ENCODE measurements at regions not wholly inside any gene's neighbourhood (a gene's known extent, or its start where the extent isn't known, plus 50 kb on each side); places are given as distances from the start of the nearest gene placed in this dataset.

DNA sequence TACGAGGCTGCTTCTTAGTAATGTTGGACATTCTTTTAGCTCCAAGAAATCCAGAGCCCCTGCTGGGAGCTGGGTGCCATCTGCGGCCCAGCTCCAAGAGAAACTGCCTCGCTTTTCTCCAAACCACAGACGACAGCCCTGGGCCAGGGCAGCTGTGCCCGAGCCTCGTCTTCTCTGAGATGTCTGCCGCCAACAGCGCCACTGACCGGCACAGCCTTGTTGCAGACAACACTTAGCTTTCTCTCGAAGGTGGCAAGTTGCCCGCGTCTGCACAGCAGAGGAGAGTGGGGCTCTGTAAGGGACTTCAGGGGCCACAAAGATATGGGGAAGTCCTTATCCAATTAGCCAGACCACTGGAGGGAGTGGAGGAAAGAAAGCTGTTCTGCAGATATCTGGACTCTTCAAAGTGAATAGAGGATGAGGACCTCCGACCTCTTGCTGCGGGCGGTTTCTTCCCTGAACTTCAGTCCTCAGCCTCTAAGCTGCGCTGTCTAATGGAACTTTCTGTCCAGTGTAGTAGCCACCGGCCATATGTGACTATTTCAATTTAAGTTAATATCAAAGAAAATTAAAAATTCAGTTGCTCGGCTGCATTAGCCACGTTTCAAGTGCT, 63.9 kb upstream of the DISP3 start:
- DNase-seq (ENCODE audit: low spot score) = no peak

DNA sequence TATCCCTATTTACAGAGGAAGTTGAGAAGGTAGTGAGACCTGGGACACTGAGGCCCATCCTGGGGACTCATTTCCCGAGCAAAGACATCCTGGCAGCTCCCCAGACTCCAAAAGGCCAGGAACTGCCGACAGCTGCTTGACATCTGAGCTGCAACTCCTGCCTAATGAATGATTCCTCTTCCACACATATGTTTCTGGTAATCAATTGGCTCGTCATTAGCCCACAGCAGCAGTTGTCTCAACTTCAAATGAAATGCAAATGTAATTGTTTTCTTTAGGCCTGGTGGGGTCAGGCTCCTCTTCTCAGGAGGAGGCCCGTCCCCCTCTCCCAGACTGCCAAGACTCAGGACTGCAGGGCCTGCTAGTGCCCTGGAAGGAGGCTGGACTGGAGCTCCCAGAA, 61.8 kb upstream of the DISP3 start:
- no peak for DNase-seq (ENCODE audit: low spot score)

DNA sequence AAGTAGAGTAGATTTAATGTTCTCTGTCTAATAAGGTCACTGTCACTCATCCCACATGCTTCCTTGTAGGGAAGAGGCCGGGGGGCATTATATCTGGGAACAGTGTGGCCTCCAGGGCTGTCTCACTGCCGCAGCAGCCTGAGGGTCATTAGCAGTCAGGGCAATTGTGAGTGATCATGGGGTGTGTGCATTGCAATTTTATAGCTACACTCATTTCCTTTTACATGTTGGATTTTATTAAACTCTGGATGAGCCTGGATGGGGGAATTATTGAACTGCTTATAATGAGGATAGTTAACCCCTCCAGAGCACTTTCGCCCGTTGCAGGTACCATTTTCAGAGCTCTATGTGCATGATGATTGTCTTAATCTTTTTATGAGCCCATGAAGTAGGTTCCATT, 60.9 kb upstream of the DISP3 start:
- DNase-seq (ENCODE audit: low spot score) = no peak

DNA sequence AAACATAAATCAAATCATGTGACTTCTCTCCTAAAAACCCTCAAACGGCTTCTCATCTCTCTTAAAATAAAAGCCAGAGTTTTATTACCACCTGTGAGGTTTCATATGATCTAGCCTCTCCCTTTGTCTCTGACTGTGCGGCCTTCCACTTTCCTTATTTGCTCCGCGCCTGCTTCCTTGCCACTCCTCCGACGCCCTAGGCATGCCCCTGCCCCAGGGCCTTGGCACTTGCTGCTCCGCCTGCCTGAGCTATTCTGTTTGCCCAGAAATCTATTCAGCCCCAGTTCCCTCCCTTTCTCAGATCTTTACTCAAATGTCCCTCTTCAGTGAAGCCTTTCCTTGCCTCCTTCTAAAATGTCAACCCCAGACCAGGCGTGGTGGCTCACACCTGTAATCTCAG, 57.5 kb upstream of the DISP3 start:
- no peak for DNase-seq (ENCODE audit: low spot score)

DNA sequence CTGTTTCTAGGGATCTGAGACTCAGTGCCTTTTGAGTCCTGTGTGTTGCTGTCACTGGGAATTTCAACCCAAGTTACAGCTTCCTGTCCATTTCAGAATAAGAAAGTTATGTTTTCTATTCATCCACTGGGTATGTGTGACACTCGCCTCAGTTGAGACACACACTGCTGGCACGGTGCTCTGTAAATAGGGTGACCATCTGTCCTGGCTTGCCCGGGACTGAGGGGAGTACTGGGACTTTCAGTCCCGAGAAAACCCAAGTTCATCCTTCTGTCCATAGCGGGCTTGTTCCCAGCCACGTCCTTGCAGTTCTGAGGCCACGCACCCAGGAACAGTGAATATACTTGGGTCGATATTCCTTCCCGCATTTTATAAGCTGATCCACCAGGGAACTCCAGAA, 56.3 kb upstream of the DISP3 start:
- no peak for DNase-seq (ENCODE audit: low spot score)

DNA sequence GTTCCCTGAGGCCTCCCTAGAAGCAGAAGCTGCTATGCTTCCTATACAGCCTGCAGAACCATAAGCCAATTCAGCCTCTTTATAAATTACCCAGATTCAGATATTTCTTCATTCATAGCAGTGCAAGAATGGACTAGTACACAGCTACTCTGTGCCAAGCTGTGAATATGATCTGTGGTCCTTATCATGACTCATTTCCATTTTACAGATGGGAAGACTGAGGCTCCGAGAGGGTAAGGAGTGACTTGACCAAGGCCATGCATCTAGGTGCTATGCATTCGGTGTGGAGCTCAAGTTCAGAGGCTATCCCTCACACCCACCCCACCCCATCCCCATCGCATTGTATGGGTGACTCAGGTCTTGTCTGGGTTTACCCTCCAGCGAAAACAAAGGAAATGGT, 52.3 kb upstream of the DISP3 start:
- no peak for DNase-seq (ENCODE audit: low spot score)

DNA sequence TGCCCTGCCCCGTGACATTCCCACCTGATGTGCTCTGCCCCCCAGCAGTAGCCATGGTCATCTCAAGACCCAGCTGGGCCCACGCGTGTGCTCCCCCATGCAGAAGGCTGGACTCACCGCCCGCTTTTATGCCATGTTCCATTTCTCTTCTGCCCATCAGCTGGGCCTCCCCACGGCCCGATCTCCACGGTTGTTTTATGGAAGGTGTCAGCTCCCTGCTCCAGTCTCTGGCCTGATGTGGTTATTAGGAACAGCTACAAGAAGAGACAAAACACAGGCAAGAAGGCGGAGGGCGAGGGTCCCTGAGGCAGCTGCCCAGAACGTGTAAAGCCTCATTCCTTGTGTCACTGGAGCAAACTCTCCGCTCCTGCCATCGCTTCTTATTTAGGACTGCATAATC, 50.2 kb upstream of the DISP3 start:
- no peak for DNase-seq (ENCODE audit: low spot score)
